IMR-90 (cell line): ENCODE measurements at regions not wholly inside any gene's neighbourhood (a gene's known extent, or its start where the extent isn't known, plus 50 kb on each side); places are given as distances from the start of the nearest gene placed in this dataset.

Experiments
- ATAC-seq: fragments of 200-7000 bp; cut with Tn5 transposase; 2 replicates; pipeline ENCODE4 v1.9.1; 2020; ENCODE audit warnings: low read depth, mild to moderate bottlenecking, moderate library complexity
- BruUV-seq: library from RNA; stranded (reverse); fragments of 400-500 nt; replicated peaks from 2 replicates; lab custom pipeline; 2021; lab: Mats Ljungman, UMichigan
- CTCF ChIA-PET: fragments of 300-600 bp; formaldehyde crosslinking; extraction: SDS; loops from one replicate; lab custom pipeline; 2021; ENCODE audit warnings: antibody characterized with exemption; lab: Yijun Ruan, JAX
- POLR2A ChIA-PET: fragments of 300-600 bp; sonication (Branson Sonifier 250); formaldehyde crosslinking; loops from one replicate; lab custom pipeline; 2022; ENCODE audit warnings: antibody characterized with exemption; ENCODE audit not compliant: unreplicated experiment; lab: Charles Lee
- DNase-seq: peaks from one replicate; pipeline ENCODE4 v3.0.0; 2013
- H2AFZ ChIP-seq: replicated peaks from 2 replicates; pipeline ENCODE3; 2013; ENCODE audit warnings: low read length, mild to moderate bottlenecking; ENCODE audit not compliant: poor library complexity
- H2AK5ac ChIP-seq: 2 replicates; pipeline ENCODE4 v1.6.1; 2013; ENCODE audit warnings: low read depth, low read length, inconsistent platforms
- H2AK9ac ChIP-seq: replicated peaks from 2 replicates; pipeline ENCODE3; 2013; ENCODE audit warnings: mild to moderate bottlenecking, low read depth, low read length, moderate library complexity; ENCODE audit not compliant: poor library complexity
- H2BK120ac ChIP-seq: 2 replicates; pipeline ENCODE4 v1.6.1; 2013; ENCODE audit warnings: low read depth, low read length, inconsistent platforms
- H2BK15ac ChIP-seq: 3 replicates; pipeline ENCODE4 v1.6.1; 2013; ENCODE audit warnings: low read depth, low read length, inconsistent platforms
- H2BK20ac ChIP-seq: 2 replicates; pipeline ENCODE4 v1.6.1; 2013; ENCODE audit warnings: low read depth, mild to moderate bottlenecking, inconsistent platforms, low read length, moderate library complexity
- H2BK5ac ChIP-seq: 2 replicates; pipeline ENCODE4 v1.6.1; 2013; ENCODE audit warnings: mild to moderate bottlenecking, low read depth, low read length, inconsistent platforms; ENCODE audit not compliant: poor library complexity, severe bottlenecking
- H3K14ac ChIP-seq: replicated peaks from 2 replicates; pipeline ENCODE4 v1.6.1; 2013; ENCODE audit warnings: low read depth, low read length, inconsistent platforms
- H3K18ac ChIP-seq: 2 replicates; pipeline ENCODE4 v1.6.1; 2013; ENCODE audit warnings: low read depth, low read length, control low read depth
- H3K23ac ChIP-seq: 2 replicates; pipeline ENCODE4 v1.6.1; 2013; ENCODE audit warnings: low read depth, low read length, inconsistent platforms
- H3K27ac ChIP-seq: 2 replicates; pipeline ENCODE4 v1.5.1; 2013; ENCODE audit warnings: mild to moderate bottlenecking, control low read depth, low read length; ENCODE audit not compliant: insufficient read depth
- H3K27me3 ChIP-seq: 2 replicates; pipeline ENCODE4 v1.6.1; 2013; ENCODE audit warnings: low read length; ENCODE audit not compliant: control insufficient read depth, insufficient read depth
- H3K36me3 ChIP-seq: 2 replicates; pipeline ENCODE4 v1.6.1; 2013; ENCODE audit warnings: low read length, mixed read lengths; ENCODE audit not compliant: control insufficient read depth, insufficient read depth
- H3K4ac ChIP-seq: 2 replicates; pipeline ENCODE4 v1.6.1; 2013; ENCODE audit warnings: low read depth, low read length, inconsistent platforms
- H3K4me1 ChIP-seq: 2 replicates; pipeline ENCODE4 v1.6.1; 2013; ENCODE audit warnings: low read length, mixed read lengths; ENCODE audit not compliant: control insufficient read depth, insufficient read depth
- H3K4me2 ChIP-seq: 2 replicates; pipeline ENCODE4 v1.6.1; 2013; ENCODE audit warnings: low read depth, mild to moderate bottlenecking, control low read depth, low read length, moderate library complexity
- H3K4me3 ChIP-seq: 2 replicates; pipeline ENCODE4 v1.5.1; 2013; ENCODE audit warnings: low read depth, mild to moderate bottlenecking, control low read depth, low read length, moderate library complexity; ENCODE audit not compliant: insufficient read depth
- H3K56ac ChIP-seq: 2 replicates; pipeline ENCODE4 v1.6.1; 2013; ENCODE audit warnings: low read length, inconsistent platforms; ENCODE audit not compliant: insufficient read depth; ENCODE audit errors: extremely low read depth
- H3K79me1 ChIP-seq, 2 experiments: 2 replicates each; pipeline ENCODE4 v1.6.1; 2013; ENCODE audit warnings: low read length in 2 of 2, inconsistent platforms in 1 of 2, low read depth in 1 of 2
- H3K9ac ChIP-seq: 2 replicates; pipeline ENCODE4 v1.6.1; 2013; ENCODE audit warnings: low read depth, low read length, control low read depth
- H3K9me1 ChIP-seq: 2 replicates; pipeline ENCODE4 v1.6.1; 2013; ENCODE audit warnings: low read length, inconsistent platforms; ENCODE audit not compliant: insufficient read depth
- H3K9me3 ChIP-seq: 2 replicates; pipeline ENCODE4 v1.6.1; 2013; ENCODE audit warnings: low read length; ENCODE audit not compliant: control insufficient read depth, insufficient read depth
- H4K20me1 ChIP-seq: 2 replicates; pipeline ENCODE4 v1.6.1; 2013; ENCODE audit warnings: low read length, inconsistent platforms; ENCODE audit not compliant: insufficient read depth
- H4K5ac ChIP-seq: 2 replicates; pipeline ENCODE4 v1.6.1; 2013; ENCODE audit warnings: mild to moderate bottlenecking, low read depth, low read length, control low read depth
- H4K8ac ChIP-seq, 2 experiments: 2 replicates each; pipeline ENCODE4 v1.6.1; 2013; ENCODE audit warnings: low read depth in 2 of 2, low read length in 2 of 2, control low read depth in 1 of 2, inconsistent platforms in 1 of 2
- H4K91ac ChIP-seq: 2 replicates; pipeline ENCODE4 v1.6.1; 2013; ENCODE audit warnings: low read depth, low read length, inconsistent platforms; ENCODE audit not compliant: insufficient read depth
- BHLHE40 ChIP-seq: fragments of 150-350 bp; IDR thresholded peaks from 2 replicates; pipeline ENCODE4 v1.6.1; 2016; ENCODE audit warnings: mild to moderate bottlenecking, low read depth, low read length
- CEBPB ChIP-seq: IDR thresholded peaks from 2 replicates; pipeline ENCODE4 v1.6.1; 2012; ENCODE audit warnings: low read depth, low read length, improper control_type of control experiment
- CHD1 ChIP-seq: IDR thresholded peaks from 2 replicates; pipeline ENCODE4 v1.6.1; 2012; ENCODE audit warnings: low read depth, low read length, improper control_type of control experiment
- CTCF ChIP-seq: conservative IDR thresholded peaks from 2 replicates; pipeline ENCODE4 v1.5.1; 2012; ENCODE audit warnings: mild to moderate bottlenecking, low read depth, low read length, improper control_type of control experiment
- ELK1 ChIP-seq: fragments of 150-350 bp; IDR thresholded peaks from 2 replicates; pipeline ENCODE4 v1.6.1; 2016; ENCODE audit warnings: low read depth, mild to moderate bottlenecking, low read length, moderate library complexity, borderline replicate concordance
- FOS ChIP-seq: fragments of 150-350 bp; IDR thresholded peaks from 2 replicates; pipeline ENCODE4 v1.6.1; 2016; ENCODE audit warnings: low read depth, low read length
- MAFK ChIP-seq: IDR thresholded peaks from 2 replicates; pipeline ENCODE4 v1.6.1; 2012; ENCODE audit warnings: low read depth, low read length, improper control_type of control experiment
- MAZ ChIP-seq: IDR thresholded peaks from 2 replicates; pipeline ENCODE4 v1.6.1; 2012; ENCODE audit warnings: low read depth, mild to moderate bottlenecking, low read length, improper control_type of control experiment, moderate library complexity, borderline replicate concordance
- MXI1 ChIP-seq: IDR thresholded peaks from 2 replicates; pipeline ENCODE4 v1.6.1; 2012; ENCODE audit warnings: low read depth, mild to moderate bottlenecking, low read length, moderate library complexity, borderline replicate concordance
- NFE2L2 ChIP-seq: fragments of 150-350 bp; IDR thresholded peaks from 2 replicates; pipeline ENCODE4 v1.6.1; 2016; ENCODE audit warnings: low read depth, mild to moderate bottlenecking, low read length
- POLR2A ChIP-seq: IDR thresholded peaks from 2 replicates; pipeline ENCODE4 v1.6.1; 2012; ENCODE audit warnings: mild to moderate bottlenecking, low read depth, low read length
- RAD21 ChIP-seq: IDR thresholded peaks from 2 replicates; pipeline ENCODE4 v1.6.1; 2012; ENCODE audit warnings: low read length, improper control_type of control experiment
- RCOR1 ChIP-seq: IDR thresholded peaks from 2 replicates; pipeline ENCODE4 v1.6.1; 2012; ENCODE audit warnings: mild to moderate bottlenecking, low read length, improper control_type of control experiment; ENCODE audit not compliant: insufficient replicate concordance
- RFX5 ChIP-seq: IDR thresholded peaks from 2 replicates; pipeline ENCODE4 v1.8.0; 2012; ENCODE audit warnings: low read depth, mild to moderate bottlenecking, low read length, moderate library complexity
- SMC3 ChIP-seq: fragments of 150-350 bp; IDR thresholded peaks from 2 replicates; pipeline ENCODE4 v1.6.1; 2016; ENCODE audit warnings: low read depth, mild to moderate bottlenecking, antibody characterized with exemption, low read length, moderate library complexity
- USF2 ChIP-seq: fragments of 150-350 bp; IDR thresholded peaks from 2 replicates; pipeline ENCODE4 v1.6.1; 2017; ENCODE audit warnings: mild to moderate bottlenecking, antibody characterized with exemption, low read length, low read depth
- WGBS, 2 experiments: methylation state at CpG; one replicate each; pipeline versions ENCODE4 v1.1.5 to v1.1.7; 2013; ENCODE audit warnings: missing lambda C conversion rate in 2 of 2; ENCODE audit not compliant: insufficient read length in 1 of 2; ENCODE audit errors: extremely low coverage in 2 of 2; 5-methylcytosine and 5-hydroxymethylcytosine counted together
- dilution Hi-C: fragments of 300-500 bp; cut with HindIII; formaldehyde crosslinking; loops from one replicate; pipeline ENCODE4 v1.14.3; 2018; ENCODE audit warnings: low sequenced_read_pairs; ENCODE audit not compliant: unreplicated experiment
- in situ Hi-C: fragments of 300-500 bp; cut with MboI; formaldehyde crosslinking; loops from 3 replicates; pipeline ENCODE4 v1.14.3; 2019; ENCODE audit warnings: low sequenced_read_pairs, inconsistent platforms, mixed read lengths
- intact Hi-C: fragments of 100-400 bp; cut with micrococcal nuclease; formaldehyde crosslinking; loops from 2 replicates; pipeline ENCODE4 v1.10.0; 2022

GRCh38 chr18:64244571-64244970, 95.7 kb upstream of the LINC00305 start:
- Histone ChIP-seq H3K79me1 (no peaks in the 10 kb centered on the region), H2BK5ac (no peak overlapping the region), H2BK120ac (no peak overlapping the region), H2BK15ac (no peak overlapping the region), H3K18ac (no peak overlapping the region), H4K91ac (no peak overlapping the region), H3K23ac (no peak overlapping the region), H3K9ac (no peak overlapping the region), H4K5ac (no peak overlapping the region), H2AFZ (no peak overlapping the region), H3K4me3 (no peak overlapping the region), H4K8ac (no peak overlapping the region), H4K20me1 (no peaks in the 10 kb centered on the region), H3K14ac (no peak overlapping the region), H3K4ac (no peak overlapping the region), H3K27me3 (no peaks in the 10 kb centered on the region), H2BK20ac (no peak overlapping the region), H3K4me1 (no peaks in the 10 kb centered on the region), H3K4me2 (no peak overlapping the region), H3K9me1 (no peaks in the 10 kb centered on the region), H3K27ac (no peak overlapping the region), H2AK5ac (no peak overlapping the region), H2AK9ac (no peak overlapping the region), H3K56ac (no peak overlapping the region), H3K36me3 (no peaks in the 10 kb centered on the region), H3K9me3 (peaks cover 8% of the 10 kb centered on the region)
- in situ Hi-C loops = loop anchor here (25.0 kb wide), 1 partner anchor 107 kb away; the partner anchor contains the start of gene LINC00305
- DNase-seq (no peak), ATAC-seq (no peak)
- dilution Hi-C loops = no loop called here
- intact Hi-C loops = no loop called here
- BruUV-seq = no TSS peak
- 70% methylated on average over 2 of the region's 4 CpGs; no CpG with 5 or more reads in 1 of the 2 experiments for WGBS, 2 experiments
- ChIA-PET CTCF (no interaction called here), POLR2A (no interaction called here)
- no peak for TF ChIP-seq MAFK
- no peak for TF ChIP-seq RCOR1
- TF ChIP-seq ELK1 = no peak
- no peak for TF ChIP-seq POLR2A
- TF ChIP-seq RAD21 = no peak
- TF ChIP-seq CEBPB = no peak
- TF ChIP-seq BHLHE40 = no peak
- TF ChIP-seq MXI1 = no peak
- no peak for TF ChIP-seq NFE2L2
- no peak for TF ChIP-seq FOS
- no peak for TF ChIP-seq USF2
- TF ChIP-seq MAZ = no peak
- no peak for TF ChIP-seq SMC3
- no peak for TF ChIP-seq CHD1
- TF ChIP-seq CTCF = no peak
- no peak for TF ChIP-seq RFX5
